H9 (cell line): ENCODE measurements at regions not wholly inside any gene's neighbourhood (a gene's known extent, or its start where the extent isn't known, plus 50 kb on each side); places are given as distances from the start of the nearest gene placed in this dataset.

Experiments
- DNase-seq: peaks from one replicate; pipeline ENCODE4 v3.0.0-alpha.2; 2017
- H2AFZ ChIP-seq: one replicate; pipeline ENCODE4 v1.6.1; 2013; ENCODE audit warnings: mild to moderate bottlenecking, low read length, control low read depth, moderate library complexity
- H2AK5ac ChIP-seq: 2 replicates; pipeline ENCODE4 v1.6.1; 2013; ENCODE audit warnings: low read length, control low read depth, mixed read lengths; ENCODE audit not compliant: insufficient read length
- H2BK120ac ChIP-seq: one replicate; pipeline ENCODE4 v1.6.1; 2013; ENCODE audit warnings: low read depth, mild to moderate bottlenecking, low read length, control low read depth, inconsistent platforms; ENCODE audit not compliant: poor library complexity, severe bottlenecking
- H2BK12ac ChIP-seq: 2 replicates; pipeline ENCODE4 v1.6.1; 2013; ENCODE audit warnings: low read length, control low read depth, mixed read lengths, low read depth; ENCODE audit not compliant: insufficient read length
- H2BK15ac ChIP-seq: 2 replicates; pipeline ENCODE4 v1.6.1; 2013; ENCODE audit warnings: low read depth, low read length, control low read depth
- H2BK20ac ChIP-seq: one replicate; pipeline ENCODE4 v1.6.1; 2013; ENCODE audit warnings: low read depth, mild to moderate bottlenecking, low read length, control low read depth, inconsistent platforms; ENCODE audit not compliant: poor library complexity, severe bottlenecking
- H2BK5ac ChIP-seq: 2 replicates; pipeline ENCODE4 v1.6.1; 2013; ENCODE audit warnings: low read length, control low read depth, mixed read lengths; ENCODE audit not compliant: insufficient read length
- H3K14ac ChIP-seq: 2 replicates; pipeline ENCODE4 v1.6.1; 2013; ENCODE audit warnings: low read length, control low read depth; ENCODE audit not compliant: insufficient read depth
- H3K18ac ChIP-seq: 2 replicates; pipeline ENCODE4 v1.6.1; 2013; ENCODE audit warnings: low read depth, mild to moderate bottlenecking, mixed read lengths, low read length, control low read depth; ENCODE audit not compliant: insufficient read length
- H3K23ac ChIP-seq: 2 replicates; pipeline ENCODE4 v1.6.1; 2013; ENCODE audit warnings: low read length, control low read depth, mixed read lengths, low read depth; ENCODE audit not compliant: insufficient read length
- H3K23me2 ChIP-seq: 2 replicates; pipeline ENCODE4 v1.6.1; 2013; ENCODE audit warnings: low read depth, mild to moderate bottlenecking, mixed read lengths, low read length, control low read depth; ENCODE audit not compliant: insufficient read length, poor library complexity, severe bottlenecking
- H3K27ac ChIP-seq: 2 replicates; pipeline ENCODE4 v1.5.1; 2013; ENCODE audit warnings: low read length, control low read depth, mixed read lengths, low read depth; ENCODE audit not compliant: insufficient read length
- H3K27me3 ChIP-seq: 2 replicates; pipeline ENCODE4 v1.6.1; 2013; ENCODE audit warnings: low read length, control low read depth, inconsistent platforms; ENCODE audit not compliant: insufficient read depth
- H3K4ac ChIP-seq: 2 replicates; pipeline ENCODE4 v1.6.1; 2013; ENCODE audit warnings: low read depth, mild to moderate bottlenecking, control low read depth, inconsistent platforms, low read length, moderate library complexity
- H3K4me1 ChIP-seq: 2 replicates; pipeline ENCODE4 v1.6.1; 2013; ENCODE audit warnings: low read length, control low read depth, inconsistent platforms; ENCODE audit not compliant: insufficient read depth
- H3K4me2 ChIP-seq: 2 replicates; pipeline ENCODE4 v1.6.1; 2013; ENCODE audit warnings: low read length, control low read depth, mixed read lengths; ENCODE audit not compliant: insufficient read length, insufficient read depth
- H3K56ac ChIP-seq: 2 replicates; pipeline ENCODE4 v1.6.1; 2013; ENCODE audit warnings: low read depth, mild to moderate bottlenecking, mixed read lengths, low read length, control low read depth; ENCODE audit not compliant: insufficient read length
- H3K79me1 ChIP-seq: 2 replicates; pipeline ENCODE4 v1.6.1; 2013; ENCODE audit warnings: low read depth, mild to moderate bottlenecking, moderate library complexity, low read length, control low read depth, inconsistent platforms; ENCODE audit not compliant: insufficient read depth, poor library complexity, severe bottlenecking
- H3K79me2 ChIP-seq: 2 replicates; pipeline ENCODE4 v1.6.1; 2013; ENCODE audit warnings: low read length, control low read depth, inconsistent platforms; ENCODE audit not compliant: insufficient read depth
- H3K9ac ChIP-seq: 2 replicates; pipeline ENCODE4 v1.6.1; 2013; ENCODE audit warnings: low read length, control low read depth, mixed read lengths; ENCODE audit not compliant: insufficient read length; ENCODE audit errors: extremely low read depth
- H3K9me3 ChIP-seq: one replicate; pipeline ENCODE4 v1.6.1; 2013; ENCODE audit warnings: low read depth, low read length, inconsistent platforms; ENCODE audit not compliant: control insufficient read depth
- H3T11ph ChIP-seq: one replicate; pipeline ENCODE4 v1.6.1; 2013; ENCODE audit warnings: mild to moderate bottlenecking, low read length, control low read depth, inconsistent platforms
- H4K20me1 ChIP-seq: one replicate; pipeline ENCODE4 v1.6.1; 2013; ENCODE audit not compliant: control insufficient read depth, insufficient read length, insufficient read depth
- H4K5ac ChIP-seq: 2 replicates; pipeline ENCODE4 v1.6.1; 2013; ENCODE audit warnings: low read depth, mild to moderate bottlenecking, mixed read lengths, low read length, control low read depth; ENCODE audit not compliant: insufficient read length
- H4K8ac ChIP-seq: replicated peaks from 2 replicates; pipeline ENCODE4 v1.6.1; 2013; ENCODE audit warnings: low read length, control low read depth, mixed read lengths, low read depth; ENCODE audit not compliant: insufficient read length
- H4K91ac ChIP-seq: 2 replicates; pipeline ENCODE4 v1.6.1; 2013; ENCODE audit warnings: low read depth, mild to moderate bottlenecking, moderate library complexity, mixed read lengths, low read length, control low read depth; ENCODE audit not compliant: insufficient read length
- H3K27ac Mint-ChIP-seq, 3 experiments: 2 replicates in 2 of 3; 3 replicates in 1 of 3; pipeline ENCODE4 v1.8.0; 2020 to 2021; ENCODE audit warnings: mixed read lengths in 3 of 3, mild to moderate bottlenecking in 1 of 3, moderate library complexity in 1 of 3
- H3K27me3 Mint-ChIP-seq: 2 replicates; pipeline ENCODE4 v1.8.0; 2021; ENCODE audit warnings: low read depth, mild to moderate bottlenecking, moderate library complexity, mixed read lengths
- H3K36me3 Mint-ChIP-seq, 3 experiments: 2 replicates in 2 of 3; 3 replicates in 1 of 3; pipeline ENCODE4 v1.8.0; 2020 to 2021; ENCODE audit warnings: low read depth in 3 of 3, mixed read lengths in 3 of 3; ENCODE audit not compliant: insufficient read depth in 1 of 3
- H3K4me1 Mint-ChIP-seq, 2 experiments: 2 replicates each; pipeline ENCODE4 v1.8.0; 2020; ENCODE audit warnings: mixed read lengths in 2 of 2
- H3K4me3 Mint-ChIP-seq, 2 experiments: 2 replicates in 1 of 2; 3 replicates in 1 of 2; pipeline ENCODE4 v1.8.0; 2020 to 2021; ENCODE audit warnings: mild to moderate bottlenecking in 2 of 2, mixed read lengths in 2 of 2, moderate library complexity in 1 of 2
- H3K9me3 Mint-ChIP-seq, 2 experiments: 2 replicates in 1 of 2; 3 replicates in 1 of 2; pipeline ENCODE4 v1.8.0; 2020; ENCODE audit warnings: mild to moderate bottlenecking in 2 of 2, mixed read lengths in 2 of 2, moderate library complexity in 1 of 2
- CTCF ChIP-seq: fragments of 200-600 bp; sonication (generic); conservative IDR thresholded peaks from 3 replicates; pipeline ENCODE4 v1.8.0; 2021; ENCODE audit warnings: antibody characterized with exemption, mild to moderate bottlenecking
- WGBS: extraction: QIAGEN DNeasy Blood & Tissue Kit; methylation state at CpG from one replicate; pipeline ENCODE4 v1.1.7; 2013; ENCODE audit warnings: missing lambda C conversion rate, low lambda C conversion rate, mixed read lengths; ENCODE audit not compliant: insufficient read length; ENCODE audit errors: extremely low coverage; 5-methylcytosine and 5-hydroxymethylcytosine counted together

- Histone ChIP-seq H3K9ac (no peak overlapping the region), H3K79me1 (no peaks in the 10 kb centered on the region), H4K91ac (no peak overlapping the region), H4K20me1 (no peaks in the 10 kb centered on the region), H3K9me3 (peaks cover 17% of the 10 kb centered on the region), H2BK12ac (no peak overlapping the region), H3K4me1 (no peaks in the 10 kb centered on the region), H4K5ac (no peak overlapping the region), H3K56ac (no peak overlapping the region), H2AK5ac (no peak overlapping the region), H2BK20ac (no peak overlapping the region), H2BK15ac (no peak overlapping the region), H3T11ph (no peak overlapping the region), H2AFZ (no peak overlapping the region), H3K27me3 (no peaks in the 10 kb centered on the region), H2BK5ac (no peak overlapping the region), H3K23ac (no peak overlapping the region), H3K14ac (no peak overlapping the region), H4K8ac (no peak overlapping the region), H3K23me2 (no peaks in the 10 kb centered on the region), H3K27ac (no peak overlapping the region), H3K18ac (no peak overlapping the region), H2BK120ac (no peak overlapping the region), H3K4me2 (no peak overlapping the region), H3K4ac (no peak overlapping the region; the same call in 1 of the 2 replicates), H3K79me2 (no peaks in the 10 kb centered on the region)
- TF ChIP-seq CTCF = no peak
- Mint-ChIP-seq H3K4me3 (no peak overlapping the region), H3K9me3 (peaks cover 48 to 53% of the 10 kb centered on the region in 2 experiments), H3K36me3 (peaks cover 20 to 39% (median 31%) of the 10 kb centered on the region in 3 experiments), H3K4me1 (peaks cover 15 to 22% of the 10 kb centered on the region in 2 experiments), H3K27ac (peak overlapping the region in 2 of 3 experiments; percentile 14 to 41; a peak in 1 of 7 replicates), H3K27me3 (peaks cover 16% of the 10 kb centered on the region)
- no CpG with 5 or more reads among the region's 5 CpGs for WGBS
- DNase-seq = no peak
These were observed 205.4 kb downstream of the ARHGAP12 start for GRCh38 chr10:31723106-31723750.
